AML-193 (cell line): ENCODE measurements at regions not wholly inside any gene's neighbourhood (a gene's known extent, or its start where the extent isn't known, plus 50 kb on each side); places are given as distances from the start of the nearest gene placed in this dataset.

Experiments used
- DNase-seq, 2 experiments: peaks; one replicate each; lab custom pipeline; 2025; lab: John Stamatoyannopoulos, UW

DNA sequence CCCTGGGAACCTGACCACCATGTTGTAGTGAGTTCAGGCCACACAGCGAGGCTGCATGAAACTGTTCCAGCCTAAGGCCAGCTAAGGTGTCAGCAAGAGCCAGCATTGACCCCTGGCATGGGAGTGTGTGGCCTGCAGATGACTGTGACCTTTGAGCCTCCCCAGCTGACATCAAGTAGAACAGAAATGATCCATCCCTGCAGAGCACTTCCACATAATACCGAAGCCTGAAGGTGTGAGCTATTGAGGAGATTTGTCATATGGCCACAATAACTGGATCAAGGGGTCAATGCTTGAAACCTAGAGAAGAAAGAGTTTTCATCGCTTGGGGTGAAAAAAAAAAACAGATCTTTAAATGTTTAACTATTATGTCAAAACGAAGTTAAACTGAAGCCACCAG is 207.3 kb upstream of the SOX11 start:
- no peak for DNase-seq

- DNase-seq: no peak
Observed at GRCh38 chr2:5491523-5491922, 200.7 kb upstream of the SOX11 start.

DNA sequence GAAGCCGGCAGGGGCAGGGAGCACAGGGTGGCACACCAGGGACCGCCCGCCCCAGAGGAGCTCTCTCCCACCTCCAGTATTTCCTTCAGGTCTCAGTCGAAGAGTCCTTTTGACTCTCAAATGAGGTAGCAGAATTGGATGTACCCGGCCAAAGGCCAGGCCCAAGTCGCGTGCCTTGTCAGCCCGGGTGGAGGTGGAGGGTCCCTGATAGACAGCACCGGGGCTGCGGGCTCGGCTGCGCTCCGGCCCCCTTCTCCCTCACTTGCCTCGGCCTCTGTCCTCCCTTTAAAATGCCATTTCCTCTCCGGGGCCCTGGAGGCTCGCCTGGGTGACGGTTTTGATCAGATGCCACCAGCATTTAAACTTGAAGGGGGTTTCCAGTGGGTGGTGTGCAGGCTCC is 198.9 kb upstream of the SOX11 start:
- no peak for DNase-seq

GRCh38 chr2:5494212-5494611 is 198.0 kb upstream of the SOX11 start:
- no peak for DNase-seq

- DNase-seq: no peak
Observed at GRCh38 chr2:5495586-5495985, 196.6 kb upstream of the SOX11 start.

DNA sequence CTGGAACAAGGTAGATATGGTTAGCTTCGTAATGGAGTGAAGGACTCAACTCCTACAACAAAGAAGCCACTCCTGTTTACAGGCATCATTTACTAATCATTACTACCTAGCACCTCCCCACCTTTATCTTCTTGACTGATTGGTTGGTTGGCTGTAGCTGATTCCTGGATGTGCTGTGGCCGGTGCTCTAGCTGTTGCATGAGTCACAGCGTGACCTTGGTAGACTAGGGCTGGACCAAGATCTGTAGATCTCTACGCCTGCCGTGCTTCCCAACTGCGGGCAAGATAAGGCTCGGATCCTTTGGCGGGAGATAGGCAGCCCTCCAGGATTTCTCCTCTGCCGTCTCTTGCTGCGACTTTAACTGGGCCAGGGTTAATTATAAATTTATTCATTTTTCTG is 194.3 kb upstream of the SOX11 start:
- DNase-seq: no peak

DNA sequence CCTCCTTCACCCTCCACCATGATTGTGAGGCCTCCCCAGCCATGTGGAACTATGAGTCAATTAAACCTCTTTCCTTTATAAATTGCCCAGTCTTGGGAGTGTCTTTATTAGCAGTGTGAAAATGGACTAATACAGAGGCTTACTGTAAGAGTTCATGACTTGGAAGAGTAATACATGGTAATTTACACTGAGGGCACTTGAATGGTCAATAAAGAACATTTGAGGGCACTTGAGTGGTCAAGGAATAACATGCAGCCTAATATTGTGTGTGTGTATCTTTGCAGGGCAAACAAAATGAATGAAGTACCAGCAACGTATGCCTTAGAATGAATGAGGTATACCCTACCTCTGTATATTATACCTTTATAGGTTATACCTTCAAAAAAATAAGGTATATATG is 190.4 kb upstream of the SOX11 start:
- no peak for DNase-seq

DNA sequence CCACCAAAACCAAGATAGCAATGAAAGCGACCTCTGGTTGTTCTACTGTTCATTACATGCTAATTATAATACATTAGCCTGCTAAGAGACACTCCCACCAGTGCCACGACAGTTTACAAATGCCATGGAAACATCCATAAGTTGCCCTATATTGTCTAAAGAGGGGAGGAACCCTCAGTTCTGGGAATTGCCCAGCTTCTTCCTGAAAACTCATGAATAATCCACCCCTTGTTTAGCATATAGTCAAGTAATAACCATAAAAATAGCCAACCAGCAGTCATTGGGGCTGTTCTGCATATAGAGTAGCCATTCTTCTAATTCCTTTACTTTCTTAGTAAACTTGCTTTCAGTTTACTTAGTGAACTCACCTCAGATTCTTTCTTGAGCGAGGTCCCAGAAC is 189.8 kb upstream of the SOX11 start:
- no peak for DNase-seq

GRCh38 chr2:5504756-5505155 is 187.4 kb upstream of the SOX11 start:
- DNase-seq: no peak

GRCh38 chr2:5507367-5507766 is 184.8 kb upstream of the SOX11 start:
- DNase-seq: no peak

- no peak for DNase-seq
Observed at GRCh38 chr2:5509362-5509761, 182.8 kb upstream of the SOX11 start.

GRCh38 chr2:5510082-5510481 is 182.1 kb upstream of the SOX11 start:
- no peak for DNase-seq

- DNase-seq: no peak
Observed at GRCh38 chr2:5515693-5516092, 176.5 kb upstream of the SOX11 start.

DNA sequence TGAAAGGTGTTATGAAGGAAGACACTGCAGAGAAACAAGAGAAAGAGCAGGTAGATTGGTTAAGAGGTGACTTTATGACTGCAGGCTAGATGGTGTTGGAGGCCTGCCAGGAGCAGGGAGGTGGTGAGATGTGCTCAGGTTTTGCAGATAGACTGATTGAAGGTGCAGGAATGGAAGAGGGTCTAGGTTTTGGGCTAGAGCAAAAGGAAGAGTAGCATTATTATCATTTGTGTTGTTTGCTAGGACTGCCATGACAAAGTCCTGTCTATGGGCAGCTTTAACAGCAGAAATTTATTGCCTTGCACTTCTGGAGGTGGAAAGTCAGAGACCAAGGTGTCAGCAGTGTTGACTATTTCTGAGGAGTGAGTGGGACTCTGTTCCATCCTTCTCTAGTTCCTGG is 172.9 kb upstream of the SOX11 start:
- no peak for DNase-seq

DNA sequence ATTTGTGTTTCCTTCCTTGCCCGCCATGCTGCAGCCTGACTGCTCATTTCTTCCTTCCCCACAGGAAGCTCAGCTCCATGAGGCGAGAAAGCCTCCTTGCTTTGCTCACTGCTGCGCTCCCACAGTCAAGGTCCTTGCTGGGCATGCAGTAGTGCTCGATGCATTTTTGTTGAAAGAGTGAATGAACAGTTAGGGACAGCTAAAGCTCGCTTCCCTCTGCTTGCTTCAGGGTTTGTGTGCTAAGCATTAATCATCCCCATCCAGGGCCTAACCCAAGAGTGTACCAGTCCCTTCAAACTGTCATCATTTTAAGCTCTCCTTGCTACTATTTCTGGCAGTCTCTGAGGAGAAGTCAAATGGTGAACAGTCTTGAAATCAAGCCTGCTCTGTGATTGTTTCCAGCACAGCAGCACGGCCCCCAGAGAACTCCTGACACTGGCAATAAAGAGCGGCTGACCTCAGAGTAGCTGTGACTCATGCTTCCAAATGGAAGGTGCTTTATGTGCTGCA is 171.7 kb upstream of the SOX11 start:
- no peak for DNase-seq

- DNase-seq: no peak
Observed at GRCh38 chr2:5521461-5521860, 170.7 kb upstream of the SOX11 start.

DNA sequence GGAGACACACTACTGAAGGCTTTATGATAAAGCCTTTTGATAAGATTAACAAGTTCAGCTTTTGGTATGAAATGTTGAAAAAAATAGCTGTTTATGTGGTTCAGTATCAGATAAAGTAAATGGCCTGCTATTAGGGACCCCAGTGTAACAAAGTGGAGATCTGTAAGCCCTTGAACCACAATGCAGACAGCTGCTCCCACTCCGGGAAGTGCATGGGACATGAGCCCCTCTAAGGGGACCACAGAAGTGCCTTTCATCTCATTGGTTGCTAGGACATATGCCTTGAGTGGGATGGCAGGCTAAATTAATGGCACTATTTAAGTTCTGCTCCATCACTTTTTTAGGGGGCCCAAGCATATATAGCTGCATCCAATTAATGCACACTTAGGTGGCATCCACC is 167.6 kb upstream of the SOX11 start:
- no peak for DNase-seq

DNA sequence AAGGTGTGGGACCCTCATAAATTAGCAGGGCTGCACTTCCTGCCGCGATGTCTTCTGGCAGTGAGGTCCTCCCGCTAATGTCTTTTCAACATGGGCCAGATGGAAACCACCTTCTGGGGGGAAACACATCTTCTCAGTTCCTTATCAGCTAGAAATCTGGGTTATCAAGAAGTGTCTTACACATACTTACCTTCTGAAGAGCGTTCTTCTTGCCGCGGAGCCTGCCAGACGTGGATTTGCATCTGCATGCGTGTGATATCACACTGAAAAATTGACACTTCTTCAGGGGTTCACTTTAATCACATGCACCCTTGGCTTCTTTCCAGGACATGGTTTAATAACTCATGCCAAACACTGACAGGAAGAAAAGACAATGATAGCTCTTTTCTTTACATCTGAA is 163.5 kb upstream of the SOX11 start:
- DNase-seq: no peak

DNA sequence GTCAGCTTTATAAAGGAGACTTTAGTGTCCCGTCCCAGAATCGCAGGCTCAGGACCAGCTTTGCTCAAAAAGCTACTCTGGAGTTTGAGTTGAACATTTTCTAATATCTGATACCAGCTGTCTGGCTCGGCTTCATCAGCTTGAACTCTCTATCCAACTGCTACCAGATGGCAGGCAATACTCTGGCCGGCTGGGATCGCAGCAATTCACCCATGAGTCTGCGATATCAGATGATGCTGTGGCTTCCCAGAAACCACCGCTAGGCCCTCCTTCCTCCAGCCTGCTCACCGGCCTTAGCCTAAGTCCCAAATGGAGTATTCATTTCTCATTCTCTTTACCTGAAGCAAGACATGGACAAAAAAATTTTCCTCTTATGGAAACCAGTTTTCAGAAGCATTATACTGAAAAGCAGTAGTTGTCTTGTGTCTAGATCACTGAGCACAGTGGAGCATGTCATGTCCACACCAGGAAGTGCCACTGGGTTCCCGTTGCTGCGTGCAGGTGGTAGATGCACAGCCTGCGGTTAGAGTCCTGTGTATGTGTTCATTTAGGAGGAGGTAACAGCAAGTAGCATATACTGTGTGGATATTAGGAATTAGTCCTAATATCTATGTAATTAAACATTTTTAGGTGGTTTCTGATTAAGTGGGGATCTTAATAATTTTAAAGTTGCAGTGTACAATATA is 162.0 kb upstream of the SOX11 start:
- no peak for DNase-seq

DNA sequence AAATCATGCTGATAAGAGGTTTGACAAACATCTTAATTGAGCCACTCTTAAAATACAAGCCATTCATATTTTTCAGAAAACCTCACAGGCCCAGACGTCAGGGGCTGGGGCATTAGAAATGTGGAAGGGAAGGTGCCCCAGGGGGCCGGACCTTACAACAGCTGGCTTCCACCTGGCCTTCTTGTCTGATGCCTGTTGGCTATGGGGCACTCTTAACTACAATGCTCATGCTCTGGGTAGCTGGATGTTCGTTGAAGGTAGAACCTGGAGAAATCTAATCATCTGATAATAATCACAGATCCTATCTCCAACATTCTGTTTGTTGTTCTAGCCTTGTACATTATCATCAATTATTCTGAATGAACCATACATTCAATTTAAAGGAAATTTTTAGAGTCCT is 156.9 kb upstream of the SOX11 start:
- DNase-seq: no peak

- DNase-seq: no peak
Observed at GRCh38 chr2:5537180-5537688, 154.9 kb upstream of the SOX11 start.

DNA sequence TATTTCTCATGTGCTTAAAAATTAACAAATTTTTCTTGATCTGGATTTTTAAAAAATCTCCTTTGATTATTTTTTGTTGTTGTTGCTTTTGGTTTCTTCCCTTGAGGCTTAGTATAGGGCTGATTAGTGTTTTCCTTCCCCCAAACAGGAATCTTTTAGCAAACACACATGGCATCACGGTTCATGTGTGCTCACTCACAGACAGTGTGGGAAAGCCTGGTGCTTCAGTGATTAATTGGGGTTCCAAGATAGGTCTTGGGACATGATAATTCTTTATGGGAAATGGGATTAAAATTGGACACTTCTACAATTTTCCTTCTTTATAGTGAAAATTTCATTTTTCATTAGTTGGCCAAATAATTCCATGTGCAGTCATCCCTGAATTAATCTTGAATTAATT is 153.9 kb upstream of the SOX11 start:
- no peak for DNase-seq

GRCh38 chr2:5538772-5539171 is 153.4 kb upstream of the SOX11 start:
- no peak for DNase-seq
